Colonic mucosa (tissue), 4 donors: ENCODE measurements at regions not wholly inside any gene's neighbourhood (a gene's known extent, or its start where the extent isn't known, plus 50 kb on each side); places are given as distances from the start of the nearest gene placed in this dataset.

Experiments
- DNase-seq: peaks from one replicate; pipeline ENCODE4 v3.0.0-alpha.2; 2020
- H3K27ac ChIP-seq: fragments of 200-600 bp; one replicate; pipeline ENCODE4 v1.8.0; 2021
- H3K27me3 ChIP-seq: fragments of 200-600 bp; one replicate; pipeline ENCODE4 v1.8.0; 2021
- H3K36me3 ChIP-seq: fragments of 200-600 bp; one replicate; pipeline ENCODE4 v1.8.0; 2021
- H3K4me1 ChIP-seq: fragments of 200-600 bp; one replicate; pipeline ENCODE4 v1.8.0; 2021; ENCODE audit warnings: mild to moderate bottlenecking
- H3K4me3 ChIP-seq: fragments of 200-600 bp; one replicate; pipeline ENCODE4 v1.8.0; 2021
- H3K9ac ChIP-seq, 2 donors: one replicate each; pipeline ENCODE4 v1.7.0; 2013; ENCODE audit warnings: control low read depth in 2 of 2, low read depth in 2 of 2, low read length in 2 of 2
- H3K9me3 ChIP-seq: fragments of 200-600 bp; one replicate; pipeline ENCODE4 v1.8.0; 2021
- CTCF ChIP-seq: fragments of 200-600 bp; IDR thresholded peaks from one replicate; pipeline ENCODE4 v1.8.0; 2022; ENCODE audit warnings: antibody characterized with exemption, mild to moderate bottlenecking
- intact Hi-C: fragments of 100-400 bp; cut with DNase I; formaldehyde crosslinking; loops from one replicate; pipeline ENCODE4 v1.14.1; 2022
- donor health status: healthy.
- donor health status: DM: no; HTN: no; CAD: no.
- donor health status: DM: no; HTN: no; CAD: no.

- Histone ChIP-seq H3K9me3 (no peaks in the 10 kb centered on the region), H3K4me3 (no peak overlapping the region), H3K27ac (no peak overlapping the region), H3K4me1 (no peaks in the 10 kb centered on the region), H3K9ac (no peak overlapping the region), H3K27me3 (no peaks in the 10 kb centered on the region), H3K36me3 (no peaks in the 10 kb centered on the region)
- no peak for DNase-seq
- intact Hi-C loops, result no loop called here
- no peak for TF ChIP-seq CTCF
Observed at GRCh38 chr2:147346142-147346541, 498.7 kb upstream of the ACVR2A start.

GRCh38 chr2:147345246-147345645, 499.6 kb upstream of the ACVR2A start:
- Histone ChIP-seq H3K27ac (no peak overlapping the region), H3K9me3 (no peaks in the 10 kb centered on the region), H3K9ac (no peak overlapping the region), H3K4me1 (no peaks in the 10 kb centered on the region), H3K4me3 (no peak overlapping the region), H3K27me3 (no peaks in the 10 kb centered on the region), H3K36me3 (no peaks in the 10 kb centered on the region)
- intact Hi-C loops, result no loop called here
- no peak for TF ChIP-seq CTCF
- peak; percentile 26 for DNase-seq

GRCh38 chr2:147342329-147342728, 502.5 kb upstream of the ACVR2A start:
- Histone ChIP-seq H3K9me3 (no peaks in the 10 kb centered on the region), H3K27me3 (no peaks in the 10 kb centered on the region), H3K4me1 (no peaks in the 10 kb centered on the region), H3K4me3 (no peak overlapping the region), H3K27ac (no peak overlapping the region), H3K9ac (no peak overlapping the region), H3K36me3 (no peaks in the 10 kb centered on the region)
- no peak for TF ChIP-seq CTCF
- DNase-seq, result no peak
- intact Hi-C loops, result no loop called here

- H3K4me1 ChIP-seq, result no peaks in the 10 kb centered on the region
- H3K27me3 ChIP-seq, result no peaks in the 10 kb centered on the region
- H3K9ac ChIP-seq, result no peak overlapping the region
- peak; percentile 42 for DNase-seq
- H3K4me3 ChIP-seq, result no peak overlapping the region
- H3K27ac ChIP-seq, result no peak overlapping the region
- TF ChIP-seq CTCF, result peak; percentile 29
- H3K9me3 ChIP-seq, result no peaks in the 10 kb centered on the region
- H3K36me3 ChIP-seq, result no peaks in the 10 kb centered on the region
- intact Hi-C loops, result loop anchor here (10.0 kb wide), 1 partner anchor 583 kb away; no protein-coding TSS in a partner anchor
Observed at GRCh38 chr2:147331790-147332419, 512.9 kb upstream of the ACVR2A start.

GRCh38 chr2:147330925-147331324, 513.9 kb upstream of the ACVR2A start:
- Histone ChIP-seq H3K4me1 (no peaks in the 10 kb centered on the region), H3K9ac (no peak overlapping the region), H3K4me3 (no peak overlapping the region), H3K36me3 (no peaks in the 10 kb centered on the region), H3K27me3 (no peaks in the 10 kb centered on the region), H3K27ac (no peak overlapping the region), H3K9me3 (no peaks in the 10 kb centered on the region)
- intact Hi-C loops, result loop anchor here (10.0 kb wide), 1 partner anchor 584 kb away; no protein-coding TSS in a partner anchor
- no peak for TF ChIP-seq CTCF
- DNase-seq, result no peak
